GM11168 (cell line): ENCODE measurements at regions not wholly inside any gene's neighbourhood (a gene's known extent, or its start where the extent isn't known, plus 50 kb on each side); places are given as distances from the start of the nearest gene placed in this dataset.

Experiments
- in situ Hi-C: fragments of 300-500 bp; cut with MboI; formaldehyde crosslinking; loops from one replicate; pipeline ENCODE4 v1.12.0; 2022; ENCODE audit warnings: low sequenced_read_pairs; ENCODE audit not compliant: unreplicated experiment

- in situ Hi-C loops, result no loop called here
These were observed 150.3 kb upstream of the ADRA1B start for GRCh38 chr5:159765760-159766517.

- in situ Hi-C loops, result no loop called here
These were observed 148.0 kb upstream of the ADRA1B start for GRCh38 chr5:159768243-159768642.

- in situ Hi-C loops, result no loop called here
These were observed 143.6 kb upstream of the ADRA1B start for GRCh38 chr5:159772698-159773061.

GRCh38 chr5:159773062-159773924 lies 143.0 kb upstream of the ADRA1B start:
- in situ Hi-C loops, result no loop called here

- in situ Hi-C loops, result no loop called here
These were observed 141.7 kb upstream of the ADRA1B start for GRCh38 chr5:159774476-159775031.

GRCh38 chr5:159775890-159776289 lies 140.4 kb upstream of the ADRA1B start:
- in situ Hi-C loops, result no loop called here

- in situ Hi-C loops, result no loop called here
These were observed 139.1 kb upstream of the ADRA1B start for GRCh38 chr5:159777049-159777660.

GRCh38 chr5:159779481-159779880 lies 136.8 kb upstream of the ADRA1B start:
- in situ Hi-C loops, result no loop called here

- in situ Hi-C loops, result no loop called here
These were observed 136.0 kb upstream of the ADRA1B start for GRCh38 chr5:159780246-159780645.

GRCh38 chr5:159781626-159782157 lies 134.6 kb upstream of the ADRA1B start:
- in situ Hi-C loops, result no loop called here

- in situ Hi-C loops, result no loop called here
These were observed 133.9 kb upstream of the ADRA1B start for GRCh38 chr5:159782197-159782994.

GRCh38 chr5:159782995-159783300 lies 133.3 kb upstream of the ADRA1B start:
- in situ Hi-C loops, result no loop called here

GRCh38 chr5:159783726-159784247 lies 132.5 kb upstream of the ADRA1B start:
- in situ Hi-C loops, result no loop called here

- in situ Hi-C loops, result no loop called here
These were observed 131.3 kb upstream of the ADRA1B start for GRCh38 chr5:159784993-159785392.

- in situ Hi-C loops, result no loop called here
These were observed 130.6 kb upstream of the ADRA1B start for GRCh38 chr5:159785656-159786055.

GRCh38 chr5:159786201-159786600 lies 130.1 kb upstream of the ADRA1B start:
- in situ Hi-C loops, result no loop called here

GRCh38 chr5:159786901-159787691 lies 129.2 kb upstream of the ADRA1B start:
- in situ Hi-C loops, result no loop called here

GRCh38 chr5:159787837-159788236 lies 128.4 kb upstream of the ADRA1B start:
- in situ Hi-C loops, result no loop called here

GRCh38 chr5:159788835-159789331 lies 127.4 kb upstream of the ADRA1B start:
- in situ Hi-C loops, result no loop called here
